ENCODE measurements at regions not wholly inside any gene's neighbourhood (a gene's known extent, or its start where the extent isn't known, plus 50 kb on each side); places are given as distances from the start of the nearest gene placed in this dataset.

- no peak overlapping the region for H3K27ac ChIP-seq
- no peaks in the 10 kb centered on the region for H3K36me3 ChIP-seq (ENCODE audit: insufficient read depth)
- no peaks in the 10 kb centered on the region for H4K20me1 ChIP-seq (ENCODE audit: insufficient read depth)
- no peaks in the 10 kb centered on the region for H3K79me2 ChIP-seq (ENCODE audit: insufficient read depth, low read depth)
- no peak overlapping the region for H3K9ac ChIP-seq
- H3K4me1 ChIP-seq (ENCODE audit: low read depth, poor library complexity, severe bottlenecking) = no peaks in the 10 kb centered on the region
- H3K4me2 ChIP-seq = no peak overlapping the region
- no peaks in the 10 kb centered on the region for H3K27me3 ChIP-seq (ENCODE audit: insufficient read depth, low read depth)
- no peak overlapping the region for H2AFZ ChIP-seq (ENCODE audit: low read depth)
- TF ChIP-seq, protein P1, sequence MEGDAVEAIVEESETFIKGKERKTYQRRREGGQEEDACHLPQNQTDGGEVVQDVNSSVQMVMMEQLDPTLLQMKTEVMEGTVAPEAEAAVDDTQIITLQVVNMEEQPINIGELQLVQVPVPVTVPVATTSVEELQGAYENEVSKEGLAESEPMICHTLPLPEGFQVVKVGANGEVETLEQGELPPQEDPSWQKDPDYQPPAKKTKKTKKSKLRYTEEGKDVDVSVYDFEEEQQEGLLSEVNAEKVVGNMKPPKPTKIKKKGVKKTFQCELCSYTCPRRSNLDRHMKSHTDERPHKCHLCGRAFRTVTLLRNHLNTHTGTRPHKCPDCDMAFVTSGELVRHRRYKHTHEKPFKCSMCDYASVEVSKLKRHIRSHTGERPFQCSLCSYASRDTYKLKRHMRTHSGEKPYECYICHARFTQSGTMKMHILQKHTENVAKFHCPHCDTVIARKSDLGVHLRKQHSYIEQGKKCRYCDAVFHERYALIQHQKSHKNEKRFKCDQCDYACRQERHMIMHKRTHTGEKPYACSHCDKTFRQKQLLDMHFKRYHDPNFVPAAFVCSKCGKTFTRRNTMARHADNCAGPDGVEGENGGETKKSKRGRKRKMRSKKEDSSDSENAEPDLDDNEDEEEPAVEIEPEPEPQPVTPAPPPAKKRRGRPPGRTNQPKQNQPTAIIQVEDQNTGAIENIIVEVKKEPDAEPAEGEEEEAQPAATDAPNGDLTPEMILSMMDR (conservative IDR thresholded peaks at IDR 0.05; ENCODE audit: low read depth, low read length) = no peak
- no peak overlapping the region for H3K4me3 ChIP-seq (IDR thresholded peaks at IDR 0.05; ENCODE audit: insufficient read depth, low read depth, low read length)
Observed at GRCh38 chr1:185450060-185450788, 133.2 kb upstream of the IVNS1ABP start.

GRCh38 chr1:185449378-185450059 is 132.5 kb upstream of the IVNS1ABP start:
- H3K36me3 ChIP-seq (ENCODE audit: insufficient read depth) = no peaks in the 10 kb centered on the region
- no peaks in the 10 kb centered on the region for H3K79me2 ChIP-seq (ENCODE audit: insufficient read depth, low read depth)
- H3K9ac ChIP-seq = no peak overlapping the region
- no peaks in the 10 kb centered on the region for H3K4me1 ChIP-seq (ENCODE audit: low read depth, poor library complexity, severe bottlenecking)
- no peak overlapping the region for H3K27ac ChIP-seq
- TF ChIP-seq, protein P1 (conservative IDR thresholded peaks at IDR 0.05; ENCODE audit: low read depth, low read length) = no peak
- H4K20me1 ChIP-seq (ENCODE audit: insufficient read depth) = no peaks in the 10 kb centered on the region
- H3K4me2 ChIP-seq = no peak overlapping the region
- no peak overlapping the region for H3K4me3 ChIP-seq (IDR thresholded peaks at IDR 0.05; ENCODE audit: insufficient read depth, low read depth, low read length)
- H3K27me3 ChIP-seq (ENCODE audit: insufficient read depth, low read depth) = no peaks in the 10 kb centered on the region
- no peak overlapping the region for H2AFZ ChIP-seq (ENCODE audit: low read depth)

DNA sequence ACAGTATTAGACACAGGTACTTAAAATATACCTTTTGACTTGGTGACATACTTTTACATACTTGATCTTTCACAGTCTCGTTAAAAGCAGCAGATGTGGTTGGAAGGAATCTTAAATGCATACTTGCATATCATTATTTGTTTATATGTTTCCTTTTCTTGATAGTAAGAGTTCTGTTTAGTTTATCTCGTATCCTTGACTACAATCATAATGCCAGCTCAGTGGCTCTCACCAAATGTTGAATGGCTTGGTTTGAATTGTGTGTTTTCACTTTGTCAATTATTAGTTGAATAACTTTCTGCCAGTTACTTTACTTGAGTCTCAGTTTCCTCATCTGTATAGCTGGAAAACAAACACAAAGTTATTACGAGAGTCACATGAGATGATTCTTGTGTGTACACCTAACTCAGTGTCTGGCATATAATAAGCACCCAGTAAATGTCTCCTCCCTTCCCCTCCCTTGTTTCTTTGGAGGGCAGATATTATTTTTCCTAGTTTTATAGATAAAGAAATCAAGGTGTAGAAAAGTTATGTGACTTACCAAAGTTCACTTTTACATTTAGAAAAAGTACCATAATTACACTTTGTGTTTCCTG is 131.6 kb upstream of the IVNS1ABP start:
- Histone ChIP-seq H3K4me1 (ENCODE audit: low read depth, poor library complexity, severe bottlenecking) (no peaks in the 10 kb centered on the region), H2AFZ (ENCODE audit: low read depth) (no peak overlapping the region), H4K20me1 (ENCODE audit: insufficient read depth) (no peaks in the 10 kb centered on the region), H3K4me3 (IDR thresholded peaks at IDR 0.05; ENCODE audit: insufficient read depth, low read depth, low read length) (no peak overlapping the region), H3K4me2 (no peak overlapping the region), H3K79me2 (ENCODE audit: insufficient read depth, low read depth) (no peaks in the 10 kb centered on the region), H3K36me3 (ENCODE audit: insufficient read depth) (no peaks in the 10 kb centered on the region), H3K27ac (no peak overlapping the region), H3K27me3 (ENCODE audit: insufficient read depth, low read depth) (no peaks in the 10 kb centered on the region), H3K9ac (no peak overlapping the region)
- TF ChIP-seq, protein P1 (conservative IDR thresholded peaks at IDR 0.05; ENCODE audit: low read depth, low read length) = no peak

- Histone ChIP-seq H2AFZ (ENCODE audit: low read depth) (no peak overlapping the region), H3K36me3 (ENCODE audit: insufficient read depth) (no peaks in the 10 kb centered on the region), H3K79me2 (ENCODE audit: insufficient read depth, low read depth) (no peaks in the 10 kb centered on the region), H3K9ac (no peak overlapping the region), H3K27ac (no peak overlapping the region), H4K20me1 (ENCODE audit: insufficient read depth) (no peaks in the 10 kb centered on the region), H3K4me2 (no peak overlapping the region), H3K4me1 (ENCODE audit: low read depth, poor library complexity, severe bottlenecking) (no peaks in the 10 kb centered on the region), H3K27me3 (ENCODE audit: insufficient read depth, low read depth) (no peaks in the 10 kb centered on the region), H3K4me3 (IDR thresholded peaks at IDR 0.05; ENCODE audit: insufficient read depth, low read depth, low read length) (no peak overlapping the region)
- TF ChIP-seq, protein P1 (conservative IDR thresholded peaks at IDR 0.05; ENCODE audit: low read depth, low read length) = no peak
Observed at GRCh38 chr1:185446131-185446530, 129.1 kb upstream of the IVNS1ABP start.
